BJ (cell line): ENCODE measurements at regions not wholly inside any gene's neighbourhood (a gene's known extent, or its start where the extent isn't known, plus 50 kb on each side); places are given as distances from the start of the nearest gene placed in this dataset.

Experiments
- CTCF ChIA-PET: fragments of 350-600 bp; formaldehyde crosslinking; extraction: SDS; loops from one replicate; lab custom pipeline; 2021; ENCODE audit warnings: antibody characterized with exemption, inconsistent platforms; lab: Yijun Ruan, JAX
- POLR2A ChIA-PET: fragments of 300-600 bp; sonication (Branson Sonifier 250); formaldehyde crosslinking; extraction: SDS; loops from one replicate; lab custom pipeline; 2021; ENCODE audit warnings: antibody characterized with exemption; lab: Charles Lee
- DNase-seq: peaks from one replicate; pipeline ENCODE4 v3.0.0-alpha.2; 2011; ENCODE audit warnings: low read depth
- H3K27me3 ChIP-seq: 2 replicates; pipeline ENCODE4 v1.6.0; 2011; ENCODE audit warnings: low read length; ENCODE audit not compliant: control insufficient read depth, insufficient read depth
- H3K36me3 ChIP-seq: 2 replicates; pipeline ENCODE4 v1.5.1; 2011; ENCODE audit warnings: low read length; ENCODE audit not compliant: control insufficient read depth, insufficient read depth
- H3K4me3 ChIP-seq: 2 replicates; pipeline ENCODE4 v1.5.1; 2011; ENCODE audit warnings: low read depth, mild to moderate bottlenecking, control low read depth, low read length
- TF ChIP-seq, protein P1 (sequence below): IDR thresholded peaks from 2 replicates; pipeline ENCODE4 v1.5.1; 2011; ENCODE audit warnings: low read depth, mild to moderate bottlenecking, control low read depth, inconsistent platforms, low read length, moderate library complexity; ENCODE audit not compliant: insufficient read depth

- Histone ChIP-seq H3K27me3 (0 out of 2 replicates have a peak, but pooled peaks cover 3% of the 10 kb centered on the region), H3K36me3 (no peaks in the 10 kb centered on the region), H3K4me3 (no peak overlapping the region)
- ChIA-PET CTCF (interaction anchor here (1.6 kb wide), 1 partner anchor 136 kb away, joined by 8 read pairs; no protein-coding TSS in a partner anchor), POLR2A (no interaction called here)
- TF ChIP-seq, protein P1, sequence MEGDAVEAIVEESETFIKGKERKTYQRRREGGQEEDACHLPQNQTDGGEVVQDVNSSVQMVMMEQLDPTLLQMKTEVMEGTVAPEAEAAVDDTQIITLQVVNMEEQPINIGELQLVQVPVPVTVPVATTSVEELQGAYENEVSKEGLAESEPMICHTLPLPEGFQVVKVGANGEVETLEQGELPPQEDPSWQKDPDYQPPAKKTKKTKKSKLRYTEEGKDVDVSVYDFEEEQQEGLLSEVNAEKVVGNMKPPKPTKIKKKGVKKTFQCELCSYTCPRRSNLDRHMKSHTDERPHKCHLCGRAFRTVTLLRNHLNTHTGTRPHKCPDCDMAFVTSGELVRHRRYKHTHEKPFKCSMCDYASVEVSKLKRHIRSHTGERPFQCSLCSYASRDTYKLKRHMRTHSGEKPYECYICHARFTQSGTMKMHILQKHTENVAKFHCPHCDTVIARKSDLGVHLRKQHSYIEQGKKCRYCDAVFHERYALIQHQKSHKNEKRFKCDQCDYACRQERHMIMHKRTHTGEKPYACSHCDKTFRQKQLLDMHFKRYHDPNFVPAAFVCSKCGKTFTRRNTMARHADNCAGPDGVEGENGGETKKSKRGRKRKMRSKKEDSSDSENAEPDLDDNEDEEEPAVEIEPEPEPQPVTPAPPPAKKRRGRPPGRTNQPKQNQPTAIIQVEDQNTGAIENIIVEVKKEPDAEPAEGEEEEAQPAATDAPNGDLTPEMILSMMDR, result no peak
- DNase-seq, result no peak
Measured at GRCh38 chr18:24590946-24591345, 130.5 kb downstream of the HRH4 start.

DNA sequence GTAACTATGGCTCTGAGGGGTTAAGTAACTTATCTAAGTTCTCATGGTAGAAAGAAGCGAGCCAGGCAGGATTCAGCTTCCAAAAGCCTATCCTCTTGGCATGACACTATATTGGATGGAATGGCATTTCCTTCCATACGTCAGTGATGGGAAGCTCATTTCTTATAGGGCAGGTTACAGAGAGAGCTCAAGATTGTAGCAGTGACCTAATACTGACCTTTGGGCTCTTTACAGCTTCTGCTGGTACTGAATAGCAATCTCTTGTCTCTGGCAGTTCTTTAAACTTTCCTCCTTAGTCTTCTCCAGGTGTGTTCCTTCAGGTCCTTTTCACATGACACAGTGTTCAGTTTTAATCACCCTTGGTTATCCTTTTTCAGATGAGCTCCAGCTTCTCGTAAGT, 133.0 kb downstream of the HRH4 start:
- TF ChIP-seq, protein P1, result no peak
- POLR2A ChIA-PET, result no interaction called here
- DNase-seq, result no peak

GRCh38 chr18:24593886-24594285, 133.4 kb downstream of the HRH4 start:
- H3K4me3 ChIP-seq, result no peak overlapping the region
- H3K27me3 ChIP-seq, result peaks cover 2% of the 10 kb centered on the region; the same call in 1 of the 2 replicates
- POLR2A ChIA-PET, result no interaction called here
- no peaks in the 10 kb centered on the region for H3K36me3 ChIP-seq
- CTCF ChIA-PET, result interaction anchor here (1.2 to 1.8 kb wide), 3 partner anchors 12 to 139 kb away, joined by 3 to 9 read pairs (median 4); no protein-coding TSS in a partner anchor
- no peak for DNase-seq
- TF ChIP-seq, protein P1, result no peak

More for the DNA sequence above, 133.0 kb downstream of the HRH4 start:
- Histone ChIP-seq H3K27me3 (peaks cover 2% of the 10 kb centered on the region; the same call in 1 of the 2 replicates), H3K4me3 (no peak overlapping the region), H3K36me3 (no peaks in the 10 kb centered on the region)
- CTCF ChIA-PET, result interaction anchor here (1.2 to 1.8 kb wide), 2 partner anchors 133 to 139 kb away, joined by 3 to 9 read pairs; no protein-coding TSS in a partner anchor

DNA sequence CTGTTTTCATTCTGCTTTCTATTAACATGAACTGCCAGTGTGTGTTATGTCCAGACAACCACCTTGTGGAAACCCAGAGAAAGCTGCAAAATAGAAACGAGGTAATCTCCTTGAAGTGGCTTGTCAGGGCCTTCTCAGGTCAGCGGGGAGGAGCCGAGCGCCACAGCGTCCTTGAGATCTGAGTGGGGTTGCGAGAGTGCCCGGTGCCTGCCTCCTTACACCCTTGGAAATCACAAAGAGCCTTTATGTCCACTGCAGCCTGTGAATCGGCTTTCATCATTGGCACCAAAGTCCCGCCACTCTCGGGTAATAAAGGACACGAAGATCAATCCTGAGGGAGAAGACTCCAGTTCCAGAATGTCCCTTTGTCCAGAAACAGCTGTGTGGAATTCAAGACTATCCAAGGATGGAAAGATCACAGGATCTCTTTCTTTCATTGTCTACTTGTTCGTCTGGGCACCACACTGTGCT, 135.2 kb downstream of the HRH4 start:
- ChIA-PET CTCF (interaction anchor here (0.8 to 1.5 kb wide), 5 partner anchors 105 to 283 kb away, joined by 3 to 8 read pairs (median 3); no protein-coding TSS in a partner anchor), POLR2A (no interaction called here)
- peaks cover 5% of the 10 kb centered on the region for H3K27me3 ChIP-seq
- H3K36me3 ChIP-seq, result no peaks in the 10 kb centered on the region
- TF ChIP-seq, protein P1, result no peak
- H3K4me3 ChIP-seq, result no peak overlapping the region
- no peak for DNase-seq

- TF ChIP-seq, protein P1, result peak; percentile 55
- peaks cover 7% of the 10 kb centered on the region for H3K27me3 ChIP-seq
- DNase-seq, result peak; percentile 20
- H3K36me3 ChIP-seq, result no peaks in the 10 kb centered on the region
- no peak overlapping the region for H3K4me3 ChIP-seq
- CTCF ChIA-PET, result interaction anchor here (0.6 to 3.7 kb wide), 16 partner anchors 10 to 1491 kb away, joined by 3 to 72 read pairs (median 3); no protein-coding TSS in a partner anchor
- POLR2A ChIA-PET, result no interaction called here
Measured at GRCh38 chr18:24600076-24600654, 139.7 kb downstream of the HRH4 start.
